GM19463 (cell line): ENCODE measurements at regions not wholly inside any gene's neighbourhood (a gene's known extent, or its start where the extent isn't known, plus 50 kb on each side); places are given as distances from the start of the nearest gene placed in this dataset.

ENCODE experiments used
- ATAC-seq: cut with Tn5 transposase; IDR thresholded peaks from one replicate; pipeline ENCODE4 v1.9.1; 2021; ENCODE audit warnings: mild to moderate bottlenecking, moderate library complexity; ENCODE audit not compliant: unreplicated experiment

- no peak for ATAC-seq
Observed at GRCh38 chr3:115324056-115324455, 177.0 kb upstream of the ZBTB20 start.

GRCh38 chr3:115325539-115325938, 178.5 kb upstream of the ZBTB20 start:
- ATAC-seq: no peak

- ATAC-seq: no peak
Observed at GRCh38 chr3:115330430-115330829, 183.3 kb upstream of the ZBTB20 start.

GRCh38 chr3:115332998-115333397, 185.9 kb upstream of the ZBTB20 start:
- no peak for ATAC-seq

- no peak for ATAC-seq
Observed at GRCh38 chr3:115336836-115337235, 189.7 kb upstream of the ZBTB20 start.

GRCh38 chr3:115340586-115340985, 193.5 kb upstream of the ZBTB20 start:
- ATAC-seq: no peak

GRCh38 chr3:115341208-115341607, 194.1 kb upstream of the ZBTB20 start:
- ATAC-seq: no peak

GRCh38 chr3:115347737-115348136, 200.6 kb upstream of the ZBTB20 start:
- ATAC-seq: no peak

- ATAC-seq: no peak
Observed at GRCh38 chr3:115348412-115348811, 201.3 kb upstream of the ZBTB20 start.

- no peak for ATAC-seq
Observed at GRCh38 chr3:115348951-115349745, 202.1 kb upstream of the ZBTB20 start.

GRCh38 chr3:115350606-115351005, 203.5 kb upstream of the ZBTB20 start:
- ATAC-seq: no peak

- no peak for ATAC-seq
Observed at GRCh38 chr3:115351193-115351592, 204.1 kb upstream of the ZBTB20 start.

GRCh38 chr3:115354010-115354409, 206.9 kb upstream of the ZBTB20 start:
- no peak for ATAC-seq

- no peak for ATAC-seq
Observed at GRCh38 chr3:115357456-115357855, 210.4 kb upstream of the ZBTB20 start.

- peak; percentile 99 for ATAC-seq
Observed at GRCh38 chr3:115359536-115359935, 212.4 kb upstream of the ZBTB20 start.

- no peak for ATAC-seq
Observed at GRCh38 chr3:115361806-115362205, 214.7 kb upstream of the ZBTB20 start.

GRCh38 chr3:115363071-115363470, 216.0 kb upstream of the ZBTB20 start:
- ATAC-seq: no peak

- no peak for ATAC-seq
Observed at GRCh38 chr3:115369021-115369420, 221.9 kb upstream of the ZBTB20 start.

- ATAC-seq: no peak
Observed at GRCh38 chr3:115375362-115375761, 228.3 kb upstream of the ZBTB20 start.

GRCh38 chr3:115380883-115381572, 233.9 kb upstream of the ZBTB20 start:
- ATAC-seq: no peak

GRCh38 chr3:115381573-115381912, 234.5 kb upstream of the ZBTB20 start:
- no peak for ATAC-seq

- no peak for ATAC-seq
Observed at GRCh38 chr3:115381931-115382330, 234.8 kb upstream of the ZBTB20 start.
